ENCODE measurements at regions not wholly inside any gene's neighbourhood (a gene's known extent, or its start where the extent isn't known, plus 50 kb on each side); places are given as distances from the start of the nearest gene placed in this dataset.

GRCh38 chr9:82117026-82117811 lies 128.6 kb downstream of the SPATA31D1 start:
- Histone ChIP-seq H3K4me3 (no peak overlapping the region), H3K27me3 (no peaks in the 10 kb centered on the region), H3K9me3 (no peaks in the 10 kb centered on the region), H3K27ac (no peak overlapping the region), H3K36me3 (no peaks in the 10 kb centered on the region), H3K4me1 (no peaks in the 10 kb centered on the region)
- TF ChIP-seq CTCF (IDR thresholded peaks at IDR 0.05) = no peak
- no peak for DNase-seq (ENCODE audit: low spot score)

- H3K27me3 ChIP-seq = no peaks in the 10 kb centered on the region
- H3K4me3 ChIP-seq = no peak overlapping the region
- DNase-seq (ENCODE audit: low spot score) = no peak
- H3K27ac ChIP-seq = no peak overlapping the region
- TF ChIP-seq CTCF (IDR thresholded peaks at IDR 0.05) = no peak
- H3K4me1 ChIP-seq = no peaks in the 10 kb centered on the region
- H3K36me3 ChIP-seq = no peaks in the 10 kb centered on the region
- no peaks in the 10 kb centered on the region for H3K9me3 ChIP-seq
Observed at GRCh38 chr9:82122731-82123130, 134.2 kb downstream of the SPATA31D1 start.

- no peak overlapping the region for H3K27ac ChIP-seq
- H3K27me3 ChIP-seq = no peaks in the 10 kb centered on the region
- H3K4me3 ChIP-seq = no peak overlapping the region
- no peaks in the 10 kb centered on the region for H3K36me3 ChIP-seq
- H3K4me1 ChIP-seq = no peaks in the 10 kb centered on the region
- no peak for DNase-seq (ENCODE audit: low spot score)
- no peaks in the 10 kb centered on the region for H3K9me3 ChIP-seq
- no peak for TF ChIP-seq CTCF (IDR thresholded peaks at IDR 0.05)
Observed at GRCh38 chr9:82124090-82124489, 135.5 kb downstream of the SPATA31D1 start.

- Histone ChIP-seq H3K4me1 (no peaks in the 10 kb centered on the region), H3K9me3 (no peaks in the 10 kb centered on the region), H3K27ac (no peak overlapping the region), H3K4me3 (no peak overlapping the region), H3K27me3 (no peaks in the 10 kb centered on the region), H3K36me3 (no peaks in the 10 kb centered on the region)
- DNase-seq (ENCODE audit: low spot score) = no peak
- no peak for TF ChIP-seq CTCF (IDR thresholded peaks at IDR 0.05)
Observed at GRCh38 chr9:82126256-82126655, 137.7 kb downstream of the SPATA31D1 start.

GRCh38 chr9:82127465-82127864 lies 138.9 kb downstream of the SPATA31D1 start:
- H3K4me1 ChIP-seq = no peaks in the 10 kb centered on the region
- H3K27ac ChIP-seq = no peak overlapping the region
- no peak for TF ChIP-seq CTCF (IDR thresholded peaks at IDR 0.05)
- H3K27me3 ChIP-seq = no peaks in the 10 kb centered on the region
- H3K36me3 ChIP-seq = no peaks in the 10 kb centered on the region
- no peaks in the 10 kb centered on the region for H3K9me3 ChIP-seq
- no peak overlapping the region for H3K4me3 ChIP-seq
- no peak for DNase-seq (ENCODE audit: low spot score)

Data from right atrium auricular region (tissue), 2 donors.